ENCODE measurements at regions not wholly inside any gene's neighbourhood (a gene's known extent, or its start where the extent isn't known, plus 50 kb on each side); places are given as distances from the start of the nearest gene placed in this dataset.

DNA sequence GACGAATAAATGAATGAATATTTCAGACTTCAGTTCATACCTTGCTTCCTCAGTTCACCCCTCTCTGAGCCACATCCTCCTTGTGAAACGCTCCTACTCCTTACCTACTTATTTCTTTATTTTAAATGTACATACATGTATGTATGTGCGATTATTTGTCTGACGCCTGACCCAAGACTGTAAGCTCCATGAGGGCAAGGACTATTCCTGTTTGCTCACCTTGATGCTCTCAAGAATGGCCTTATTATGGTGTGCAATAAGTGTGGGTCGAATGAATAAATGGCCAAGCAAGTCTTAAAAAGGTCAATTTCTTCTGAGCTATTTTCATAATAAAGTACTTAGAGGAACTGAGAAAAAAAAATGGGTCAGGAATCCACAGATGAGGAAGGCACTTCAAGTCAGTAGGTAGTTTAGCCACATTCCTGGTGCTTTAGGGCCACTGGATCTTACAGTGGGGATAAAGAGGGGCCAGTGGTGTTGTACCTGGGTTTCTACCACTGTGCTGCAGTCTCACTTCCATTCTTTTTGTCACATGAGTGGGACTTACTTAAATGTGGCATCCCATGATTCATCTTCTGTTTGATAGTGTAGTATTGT, 74.7 kb downstream of the SDC1 start:
- DNase-seq (ENCODE audit: low spot score) (no peak), ATAC-seq (ENCODE audit: low FRiP score) (no peak)
- no peak for TF ChIP-seq CTCF (IDR thresholded peaks at IDR 0.05)

DNA sequence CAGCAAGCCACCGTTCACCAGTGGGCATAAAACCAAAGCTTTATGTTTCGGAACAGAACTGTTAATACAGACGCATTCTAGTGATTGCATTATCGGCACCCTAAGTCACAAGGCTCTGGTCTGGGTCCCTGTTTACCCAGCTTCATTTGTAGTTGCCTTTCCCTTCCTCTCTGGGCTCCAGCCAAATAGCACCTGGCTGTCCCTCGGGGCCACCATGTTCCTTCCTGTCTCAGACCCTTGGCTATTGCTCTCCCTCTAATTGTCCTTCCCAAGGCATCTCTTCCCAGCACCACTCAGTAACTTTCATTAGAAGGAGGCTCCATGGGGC, 75.3 kb downstream of the SDC1 start:
- TF ChIP-seq CTCF (IDR thresholded peaks at IDR 0.05), result no peak
- ATAC-seq (ENCODE audit: low FRiP score), result no peak
- no peak for DNase-seq (ENCODE audit: low spot score)

DNA sequence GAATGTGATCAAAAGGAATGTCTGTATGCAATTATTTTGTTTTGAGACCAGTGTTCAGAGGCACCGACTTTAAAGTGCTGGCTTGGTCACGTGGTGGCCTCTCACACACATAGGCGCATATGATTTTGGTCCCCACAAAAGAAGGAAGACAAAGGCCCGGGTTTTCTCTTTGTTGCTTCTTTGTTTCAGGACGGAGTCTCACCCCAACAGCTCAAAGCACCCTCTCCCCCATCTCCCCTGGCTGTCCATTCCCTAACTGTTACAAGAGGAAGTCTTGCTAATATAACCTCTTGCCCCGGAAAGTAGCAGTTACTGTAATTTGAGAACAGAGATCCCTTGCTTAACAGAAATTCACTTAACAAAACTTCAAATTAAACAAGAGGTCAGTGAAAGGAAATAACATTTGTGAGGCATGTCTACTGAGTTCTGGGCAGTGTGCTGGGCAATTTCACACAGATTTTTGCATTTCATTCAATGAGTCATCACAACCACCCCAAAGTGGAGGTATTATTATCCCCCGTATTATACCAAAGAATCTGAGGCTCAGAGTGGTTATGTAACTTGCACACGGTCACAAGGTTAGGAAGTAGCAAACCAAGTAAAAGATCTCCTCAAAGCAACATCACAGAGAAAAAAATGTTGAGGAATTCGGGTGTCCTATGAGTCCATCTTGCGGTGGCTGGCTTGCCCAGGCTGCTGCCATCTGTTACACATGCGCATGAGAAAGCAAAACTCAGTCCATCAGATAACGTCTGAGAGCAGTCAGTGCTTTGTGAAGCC, 75.8 kb downstream of the SDC1 start:
- no peak for TF ChIP-seq CTCF (IDR thresholded peaks at IDR 0.05)
- ATAC-seq (ENCODE audit: low FRiP score) (no peak), DNase-seq (ENCODE audit: low spot score) (no peak)

GRCh38 chr2:20148426-20148922, 76.5 kb downstream of the SDC1 start:
- no peak for ATAC-seq (ENCODE audit: low FRiP score)
- no peak for DNase-seq (ENCODE audit: low spot score)
- no peak for TF ChIP-seq CTCF (IDR thresholded peaks at IDR 0.05)

DNA sequence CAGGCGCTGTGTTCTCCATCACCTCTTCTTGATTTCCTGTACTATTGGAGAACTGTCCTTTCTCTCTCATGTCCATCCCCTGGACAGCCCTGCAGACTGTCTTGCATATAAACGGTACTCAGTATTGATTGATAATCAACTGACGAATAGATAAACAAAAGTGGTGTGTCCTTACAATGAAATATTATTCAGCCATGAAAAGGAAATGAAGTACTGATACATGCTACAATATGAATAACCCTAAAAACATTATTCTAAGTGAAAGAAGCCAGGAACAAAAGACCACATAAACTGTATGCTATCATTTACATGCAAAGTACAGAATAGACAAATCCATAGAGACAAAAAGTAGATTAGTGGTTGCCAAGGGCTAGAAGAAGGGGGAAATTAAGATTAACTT, 77.6 kb downstream of the SDC1 start:
- no peak for DNase-seq (ENCODE audit: low spot score)
- no peak for TF ChIP-seq CTCF (IDR thresholded peaks at IDR 0.05)
- no peak for ATAC-seq (ENCODE audit: low FRiP score)

GRCh38 chr2:20146401-20146800, 78.5 kb downstream of the SDC1 start:
- DNase-seq (ENCODE audit: low spot score), result no peak
- TF ChIP-seq CTCF (IDR thresholded peaks at IDR 0.05), result no peak

More at GRCh38 chr2:20146401-20146800, 78.5 kb downstream of the SDC1 start:
- ATAC-seq (ENCODE audit: low FRiP score), result no peak
